ENCODE measurements at regions not wholly inside any gene's neighbourhood (a gene's known extent, or its start where the extent isn't known, plus 50 kb on each side); places are given as distances from the start of the nearest gene placed in this dataset.

DNA sequence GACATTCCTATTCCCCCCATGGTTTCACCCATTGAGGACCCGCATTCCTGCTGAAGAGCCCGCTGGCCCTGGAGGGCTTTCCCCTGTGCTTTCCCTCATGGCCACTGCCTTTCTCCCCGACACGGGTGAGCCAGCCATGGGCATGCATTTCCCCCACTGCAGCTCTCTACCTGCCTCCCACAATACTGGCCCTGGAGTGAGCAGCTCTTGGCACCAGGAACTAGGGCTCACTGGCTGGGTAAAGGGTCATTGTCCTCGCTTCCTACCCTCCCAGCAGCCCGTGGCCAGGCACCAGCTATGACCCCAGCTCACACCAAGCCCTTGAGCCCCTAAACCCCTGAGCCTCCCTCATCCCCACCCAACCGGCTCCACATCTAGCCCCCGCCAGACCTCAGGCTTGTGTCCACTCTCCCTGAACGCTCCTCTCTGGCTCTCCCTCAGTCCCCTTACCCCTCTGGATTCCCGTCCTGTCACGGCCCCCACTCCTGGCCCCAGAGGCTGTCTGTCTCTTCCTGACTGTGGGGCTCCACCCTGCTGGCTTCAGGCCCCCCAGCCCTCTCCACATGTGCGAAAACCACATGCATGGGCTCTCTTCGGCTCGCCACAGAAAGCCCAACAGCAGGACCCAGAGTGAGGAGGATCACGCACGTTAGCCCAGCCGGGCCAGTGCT is 199.8 kb downstream of the ZFP36L2 start:
- no peak for DNase-seq (ENCODE audit: low read depth in 2 of 2)
- Histone ChIP-seq H2AFZ (ENCODE audit: low read length) (no peak overlapping the region), H3K27ac (ENCODE audit: insufficient read depth, low read length) (no peak overlapping the region), H3K36me3 (ENCODE audit: control insufficient read depth, insufficient read depth, low read length) (no peaks in the 10 kb centered on the region), H3K4me2 (ENCODE audit: extremely low read depth, insufficient read depth, low read length) (no peak overlapping the region), H3K79me2 (ENCODE audit: control insufficient read depth, insufficient read depth, low read length) (no peaks in the 10 kb centered on the region), H4K20me1 (ENCODE audit: control insufficient read depth, extremely low read depth, insufficient read depth, low read length) (no peaks in the 10 kb centered on the region), H3K27me3 (ENCODE audit: control insufficient read depth, insufficient read depth, low read length) (no peaks in the 10 kb centered on the region), H3K4me3 (replicated peaks in 1 of 4; ENCODE audit: control extremely low read depth in 1 of 4, insufficient read depth in 1 of 4, low read depth in 3 of 4, low read length in 4 of 4) (no peak overlapping the region), H3K4me1 (ENCODE audit: control insufficient read depth, extremely low read depth, insufficient read depth, low read length) (peaks cover 2% of the 10 kb centered on the region), H3K9ac (ENCODE audit: insufficient read depth, low read length) (no peak overlapping the region), H3K9me3 (ENCODE audit: control insufficient read depth, insufficient read depth, low read depth, low read length) (no peaks in the 10 kb centered on the region)
- TF ChIP-seq EZH2 (IDR thresholded peaks at IDR 0.05; ENCODE audit: low read length, missing control alignments): no peak
- TF ChIP-seq CTCF (conservative IDR thresholded peaks at IDR 0.05 in 1 of 2, IDR thresholded peaks at IDR 0.05 in 1 of 2; ENCODE audit: low read depth in 1 of 2, low read length in 2 of 2): no peak

- TF ChIP-seq EZH2 (IDR thresholded peaks at IDR 0.05; ENCODE audit: low read length, missing control alignments): no peak
- no peak for TF ChIP-seq CTCF (conservative IDR thresholded peaks at IDR 0.05 in 1 of 2, IDR thresholded peaks at IDR 0.05 in 1 of 2; ENCODE audit: low read depth in 1 of 2, low read length in 2 of 2)
- no peak overlapping the region for H3K27ac ChIP-seq (ENCODE audit: insufficient read depth, low read length)
- H3K4me1 ChIP-seq (ENCODE audit: control insufficient read depth, extremely low read depth, insufficient read depth, low read length): peaks cover 2% of the 10 kb centered on the region
- no peaks in the 10 kb centered on the region for H4K20me1 ChIP-seq (ENCODE audit: control insufficient read depth, extremely low read depth, insufficient read depth, low read length)
- DNase-seq (ENCODE audit: low read depth in 2 of 2): no peak
- H3K9ac ChIP-seq (ENCODE audit: insufficient read depth, low read length): no peak overlapping the region
- H3K9me3 ChIP-seq (ENCODE audit: control insufficient read depth, insufficient read depth, low read depth, low read length): no peaks in the 10 kb centered on the region
- no peaks in the 10 kb centered on the region for H3K36me3 ChIP-seq (ENCODE audit: control insufficient read depth, insufficient read depth, low read length)
- H3K79me2 ChIP-seq (ENCODE audit: control insufficient read depth, insufficient read depth, low read length): no peaks in the 10 kb centered on the region
- no peaks in the 10 kb centered on the region for H3K27me3 ChIP-seq (ENCODE audit: control insufficient read depth, insufficient read depth, low read length)
- no peak overlapping the region for H2AFZ ChIP-seq (ENCODE audit: low read length)
- H3K4me3 ChIP-seq (replicated peaks in 1 of 4; ENCODE audit: control extremely low read depth in 1 of 4, insufficient read depth in 1 of 4, low read depth in 3 of 4, low read length in 4 of 4): no peak overlapping the region
- no peak overlapping the region for H3K4me2 ChIP-seq (ENCODE audit: extremely low read depth, insufficient read depth, low read length)
These were observed 200.6 kb downstream of the ZFP36L2 start for GRCh38 chr2:43025709-43026295.

DNA sequence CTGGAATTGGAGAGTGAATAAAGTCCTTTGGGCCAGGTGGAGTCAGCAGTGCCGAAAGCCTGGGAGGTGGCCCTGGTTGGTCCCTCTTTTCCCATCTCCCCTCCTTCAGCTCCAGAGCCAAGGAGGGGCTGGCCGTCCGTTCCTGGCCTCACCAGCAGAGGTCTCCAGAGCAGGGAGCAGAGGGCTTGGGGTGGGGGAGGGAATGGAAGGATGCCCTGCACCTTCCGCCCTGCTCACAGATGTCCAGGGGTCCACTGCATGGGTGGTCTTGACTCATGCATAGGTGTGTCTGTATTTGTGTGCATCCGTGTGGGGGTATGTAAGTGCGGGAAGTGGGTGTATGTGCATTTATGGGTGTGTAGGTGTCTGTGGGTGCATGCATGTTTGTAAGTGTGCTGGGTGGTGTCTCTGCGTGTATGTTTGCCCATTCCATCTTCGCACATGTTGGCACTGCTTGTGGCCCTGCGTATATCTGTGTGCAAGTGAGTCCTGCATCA is 201.8 kb downstream of the ZFP36L2 start:
- Histone ChIP-seq H3K79me2 (ENCODE audit: control insufficient read depth, insufficient read depth, low read length) (no peaks in the 10 kb centered on the region), H3K4me1 (ENCODE audit: control insufficient read depth, extremely low read depth, insufficient read depth, low read length) (peaks cover 2% of the 10 kb centered on the region), H3K27ac (ENCODE audit: insufficient read depth, low read length) (no peak overlapping the region), H3K4me3 (replicated peaks in 1 of 4; ENCODE audit: control extremely low read depth in 1 of 4, insufficient read depth in 1 of 4, low read depth in 3 of 4, low read length in 4 of 4) (no peak overlapping the region), H3K27me3 (ENCODE audit: control insufficient read depth, insufficient read depth, low read length) (no peaks in the 10 kb centered on the region), H4K20me1 (ENCODE audit: control insufficient read depth, extremely low read depth, insufficient read depth, low read length) (no peaks in the 10 kb centered on the region), H2AFZ (ENCODE audit: low read length) (no peak overlapping the region), H3K9me3 (ENCODE audit: control insufficient read depth, insufficient read depth, low read depth, low read length) (no peaks in the 10 kb centered on the region), H3K36me3 (ENCODE audit: control insufficient read depth, insufficient read depth, low read length) (no peaks in the 10 kb centered on the region), H3K4me2 (ENCODE audit: extremely low read depth, insufficient read depth, low read length) (no peak overlapping the region), H3K9ac (ENCODE audit: insufficient read depth, low read length) (no peak overlapping the region)
- TF ChIP-seq CTCF (conservative IDR thresholded peaks at IDR 0.05 in 1 of 2, IDR thresholded peaks at IDR 0.05 in 1 of 2; ENCODE audit: low read depth in 1 of 2, low read length in 2 of 2) (peak; percentile 69 to 88), EZH2 (IDR thresholded peaks at IDR 0.05; ENCODE audit: low read length, missing control alignments) (no peak)
- peak; percentile 43 to 65 for DNase-seq (ENCODE audit: low read depth in 2 of 2)

Measured in fibroblast of lung (primary cell).